ENCODE measurements at regions not wholly inside any gene's neighbourhood (a gene's known extent, or its start where the extent isn't known, plus 50 kb on each side); places are given as distances from the start of the nearest gene placed in this dataset.

GRCh38 chr11:86128914-86129313 is 60.0 kb upstream of the PICALM start:
- TF ChIP-seq EP300 (IDR thresholded peaks at IDR 0.05) (no peak), POLR2A (IDR thresholded peaks at IDR 0.05) (no peak), POLR2AphosphoS5 (IDR thresholded peaks at IDR 0.05) (no peak), CTCF (IDR thresholded peaks at IDR 0.05) (no peak)

Data from gastroesophageal sphincter (tissue), 3 donors.